Stimulated activated CD8-positive, alpha-beta memory T cell treated with anti-CD3 and anti-CD28 coated beads, Interleukin-15, amount 100 ng/mL, for 4 hours (primary cell): ENCODE measurements at regions not wholly inside any gene's neighbourhood (a gene's known extent, or its start where the extent isn't known, plus 50 kb on each side); places are given as distances from the start of the nearest gene placed in this dataset.

ENCODE experiments used
- DNase-seq, 2 donors: peaks; one replicate each; pipeline ENCODE4 v3.0.0-alpha.2; 2020; ENCODE audit warnings: low read depth in 2 of 2

DNA sequence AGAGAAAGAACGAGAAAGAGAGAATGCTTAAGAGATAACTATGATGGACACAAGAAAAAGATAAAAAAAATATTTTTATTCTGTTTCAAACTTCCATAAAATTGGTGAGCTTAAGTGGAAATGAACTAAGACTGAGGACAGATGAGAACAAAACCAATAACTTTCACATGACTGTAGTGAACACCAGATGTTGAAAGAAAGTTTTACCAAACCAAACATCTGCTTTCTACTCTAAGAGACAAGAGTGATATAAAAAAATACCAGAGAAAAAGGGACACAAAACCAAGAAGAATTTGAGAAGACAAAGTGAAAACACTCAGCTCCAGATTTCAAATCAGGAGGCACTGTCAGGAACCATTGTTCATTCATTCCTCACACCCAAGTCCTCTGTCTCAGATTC, 147.9 kb downstream of the IMPG2 start:
- no peak for DNase-seq

DNA sequence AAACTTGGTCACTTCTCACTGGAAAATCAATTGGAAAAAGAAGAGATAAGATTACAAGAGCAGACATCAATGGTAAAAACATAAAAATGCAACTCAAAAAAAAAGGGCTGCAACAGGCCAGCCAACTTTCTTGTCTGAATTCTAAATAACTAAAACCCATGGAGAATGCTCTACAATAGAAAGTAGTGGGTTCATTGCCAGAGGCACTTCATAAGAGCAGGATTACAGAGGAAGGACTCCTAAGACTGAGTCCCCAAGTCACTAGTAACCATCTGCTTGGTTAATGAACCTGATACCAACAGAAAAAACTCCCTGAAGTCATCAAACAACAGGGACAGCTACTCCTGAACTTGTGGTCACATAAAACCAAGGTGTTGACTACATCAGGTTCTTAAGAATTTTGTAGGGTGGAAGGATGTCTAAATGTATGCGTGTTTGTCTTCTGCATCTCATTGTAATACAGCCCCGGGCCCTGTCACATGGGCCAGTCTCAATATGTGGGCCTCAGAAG, 148.6 kb downstream of the IMPG2 start:
- no peak for DNase-seq

DNA sequence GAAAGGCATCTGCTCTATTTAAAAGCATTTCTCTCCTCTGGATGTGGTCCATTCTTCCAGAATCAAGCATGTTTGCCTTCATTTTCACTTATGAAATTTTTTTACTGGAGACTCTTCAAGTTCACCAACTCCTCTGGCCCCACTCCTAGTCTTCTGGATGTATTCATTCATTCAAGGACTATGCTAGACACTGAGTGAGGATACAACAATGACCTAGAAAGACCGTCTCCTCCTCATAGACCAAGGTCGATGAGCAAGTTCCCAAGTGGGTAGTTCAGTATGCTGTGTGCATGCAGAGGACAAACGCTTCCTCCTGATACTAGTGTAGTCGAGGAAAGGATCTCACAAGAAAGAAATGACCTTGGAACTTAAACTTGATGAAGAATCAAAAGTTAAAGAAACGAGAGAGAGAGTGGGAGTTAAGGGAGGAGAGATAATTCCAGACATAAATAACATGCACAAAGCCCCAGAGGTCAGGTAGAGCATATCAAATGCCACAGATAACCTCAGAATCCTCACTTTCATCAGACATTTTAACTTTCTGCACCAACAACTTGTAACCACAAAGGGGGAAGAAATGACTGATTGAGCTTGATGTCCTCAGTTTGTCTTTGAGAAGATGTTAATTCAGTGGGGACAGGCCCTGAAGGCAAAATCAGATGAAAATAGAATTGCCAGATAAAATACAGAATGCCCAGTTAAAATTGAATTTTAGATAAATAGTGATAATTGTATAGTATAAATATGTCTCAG, 149.4 kb downstream of the IMPG2 start:
- DNase-seq, result no peak

DNA sequence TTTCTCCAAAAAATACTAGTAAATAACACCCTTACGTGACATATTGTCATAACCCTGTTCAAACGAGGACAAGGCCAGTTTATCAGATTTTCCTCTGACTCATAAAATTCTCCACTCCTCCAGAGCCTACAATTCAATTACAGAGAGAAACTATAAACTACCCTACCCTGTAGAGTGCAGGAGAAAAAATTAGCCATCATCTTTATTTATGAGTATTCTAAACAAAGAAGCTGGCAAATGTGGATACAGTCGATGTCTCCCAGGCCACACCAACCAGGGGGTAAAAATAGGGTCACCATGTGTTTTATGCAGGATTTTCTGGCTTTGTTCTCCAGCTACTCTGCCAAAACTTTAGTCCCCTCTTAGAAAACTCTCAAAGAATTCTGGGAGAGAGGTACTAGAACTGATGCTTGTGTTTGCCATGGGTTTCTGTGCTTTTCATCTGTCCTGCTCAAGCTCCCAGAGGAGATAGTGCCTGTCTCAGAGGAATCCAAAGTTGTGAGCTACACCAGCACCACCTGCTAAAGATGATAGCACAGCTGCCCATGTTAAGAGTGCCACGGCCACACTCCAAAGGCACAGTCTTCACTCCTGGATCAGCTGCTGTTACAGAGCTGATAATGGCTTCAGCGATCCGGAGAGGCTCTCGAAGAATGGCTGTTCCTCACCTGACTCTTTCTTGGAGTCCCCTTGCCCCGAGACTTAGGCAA, 150.2 kb downstream of the IMPG2 start:
- DNase-seq, result no peak

DNA sequence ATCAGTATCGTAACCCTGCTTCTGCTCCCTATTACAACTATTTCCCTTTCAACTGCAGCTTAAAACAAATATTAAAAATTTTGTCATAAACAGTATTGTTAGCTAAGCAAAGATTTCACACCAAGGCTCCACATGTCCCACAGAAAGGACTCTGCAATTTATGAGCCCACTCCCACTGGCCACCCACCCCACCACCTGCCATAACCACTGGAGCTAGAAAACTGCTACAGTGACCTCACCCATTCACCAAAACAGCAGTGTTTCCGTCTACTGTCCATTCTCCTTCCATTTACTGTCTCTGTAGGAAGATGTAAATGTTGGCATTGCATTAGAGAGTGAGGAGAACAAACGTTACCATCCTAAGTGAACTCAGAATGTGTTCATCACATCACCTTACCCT, 150.9 kb downstream of the IMPG2 start:
- DNase-seq, result no peak

DNA sequence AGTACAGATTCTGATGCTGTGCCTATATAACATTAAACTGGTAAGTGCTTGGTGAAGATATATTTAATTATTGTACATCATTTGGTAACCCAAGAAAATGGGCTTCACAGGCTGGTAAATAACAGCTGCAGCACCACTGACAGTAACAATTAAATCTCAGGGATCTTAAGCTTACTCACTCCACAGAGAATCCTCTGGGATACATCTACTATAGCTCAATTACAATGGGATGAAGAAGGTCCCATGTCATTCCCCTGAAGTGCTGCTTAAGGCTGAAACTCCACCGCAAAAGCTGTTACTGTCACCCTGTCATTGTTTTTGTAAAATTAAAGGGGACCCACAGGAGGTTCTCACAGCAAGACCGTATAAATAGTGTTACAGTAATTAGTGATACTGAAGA, 153.0 kb downstream of the IMPG2 start:
- no peak for DNase-seq

DNA sequence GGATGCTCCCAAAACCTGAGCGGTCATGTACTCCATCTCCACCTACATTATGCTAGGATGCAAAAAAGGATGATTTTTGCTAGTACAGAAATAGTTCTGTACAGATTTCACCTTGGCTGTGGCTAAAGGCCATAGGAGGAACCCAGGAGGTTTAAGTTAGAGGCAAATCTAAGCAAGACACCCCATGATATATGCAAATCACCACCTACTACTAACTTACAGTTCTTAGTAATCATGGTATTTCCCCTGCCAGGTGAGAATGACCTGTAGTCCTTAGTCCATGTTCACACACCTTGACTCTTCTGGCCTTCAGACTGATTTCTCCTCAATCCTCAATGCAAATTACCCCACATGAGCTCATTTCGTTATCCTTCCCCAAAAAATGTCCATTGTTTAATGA, 154.2 kb downstream of the IMPG2 start:
- DNase-seq, result no peak

DNA sequence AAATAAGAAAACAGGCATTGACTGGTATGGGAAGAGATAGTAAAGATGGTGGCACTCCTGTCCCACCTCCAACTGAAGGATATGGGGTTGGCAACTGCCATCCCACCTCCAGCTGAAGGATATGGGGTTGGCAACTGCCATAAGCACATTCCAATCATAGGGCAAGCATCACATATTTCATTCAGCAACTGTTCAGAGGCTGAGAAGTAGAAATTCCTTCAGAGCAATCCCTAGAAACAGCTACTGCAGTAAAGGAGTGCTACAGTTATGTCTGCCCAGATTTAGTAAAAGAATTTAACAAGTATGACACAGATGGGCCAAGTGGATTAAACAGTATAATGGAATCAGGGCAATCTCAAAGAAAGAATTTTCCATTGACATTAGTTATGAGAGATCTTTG, 156.8 kb downstream of the IMPG2 start:
- DNase-seq, result no peak

DNA sequence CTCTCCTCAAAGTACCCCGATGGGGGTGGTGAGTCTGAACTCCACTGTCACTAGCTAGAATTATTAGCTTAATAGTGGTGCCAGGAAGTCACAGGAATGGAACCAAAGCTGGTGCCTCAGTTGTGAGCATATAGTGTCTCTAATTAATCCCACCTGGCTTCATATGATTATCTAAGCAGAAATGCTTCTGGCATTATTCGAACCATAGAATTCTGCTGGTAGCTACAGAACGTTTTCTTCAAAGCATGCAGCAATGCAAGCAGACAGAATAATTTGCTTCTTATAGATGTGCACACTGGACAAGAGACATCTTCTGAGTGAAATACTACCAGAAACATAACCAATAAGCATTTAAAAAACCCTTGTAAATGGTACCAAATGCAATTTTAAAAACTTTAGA, 160.9 kb downstream of the IMPG2 start:
- no peak for DNase-seq

DNA sequence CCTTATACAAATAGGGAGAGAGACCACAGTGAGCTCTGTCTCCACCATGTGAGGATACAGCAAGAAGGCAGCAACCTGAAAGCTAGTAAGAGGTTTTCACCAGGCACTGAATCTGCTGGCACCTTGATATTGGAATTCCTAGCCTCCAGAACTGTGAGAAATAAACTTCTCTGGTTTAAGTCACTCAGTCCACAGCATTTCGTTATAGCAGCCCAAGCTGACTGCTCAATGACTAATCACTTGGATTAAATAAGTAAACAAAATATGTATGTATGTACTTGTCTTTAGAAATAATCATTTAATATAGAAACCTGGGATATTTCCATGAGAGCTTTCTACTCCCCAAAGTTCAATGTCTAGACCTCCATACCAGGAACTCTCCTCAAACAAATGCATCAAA, 162.0 kb downstream of the IMPG2 start:
- no peak for DNase-seq

DNA sequence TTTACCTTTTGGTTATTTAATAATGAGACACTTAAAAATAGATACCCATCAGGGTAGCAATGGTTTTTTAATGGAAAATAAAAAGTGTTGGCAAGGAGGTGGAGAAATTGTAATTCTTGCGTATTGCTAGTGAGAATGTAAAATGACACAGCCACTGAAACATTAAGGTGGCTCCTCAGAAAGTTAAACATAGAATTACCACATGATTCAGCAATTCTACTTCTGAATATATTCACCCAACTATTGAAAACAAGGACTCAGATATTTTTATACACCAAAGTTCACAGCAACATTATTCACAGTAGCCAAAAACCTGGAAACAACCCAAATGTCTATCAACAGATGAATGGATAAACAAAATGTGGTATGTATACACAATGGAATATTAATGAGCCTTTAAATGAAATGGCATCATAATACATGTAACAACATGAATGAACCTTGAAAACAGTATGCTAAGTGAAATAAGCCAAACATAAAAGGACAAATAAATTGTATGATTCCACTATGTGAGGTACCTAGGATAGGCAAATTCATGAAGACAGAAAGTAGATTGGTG, 163.5 kb downstream of the IMPG2 start:
- DNase-seq, result no peak

DNA sequence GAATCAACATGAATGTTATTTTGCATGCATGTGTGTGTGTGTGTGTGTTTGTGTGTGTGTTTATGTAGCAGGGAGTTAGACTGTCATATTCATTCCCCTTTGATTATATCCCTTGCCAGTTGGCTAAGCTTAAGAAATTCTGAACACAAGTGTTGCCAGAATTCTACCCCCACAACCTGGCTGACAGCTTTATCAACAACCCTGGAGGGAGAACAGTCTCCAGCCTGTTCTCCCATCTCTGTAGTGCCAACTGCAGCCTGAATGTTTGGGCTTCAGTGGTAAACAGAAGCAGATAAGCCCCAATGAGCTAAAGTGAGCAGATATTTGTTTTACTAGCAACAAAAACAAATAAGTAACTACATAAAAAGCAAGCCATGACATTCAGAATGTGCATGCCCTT, 162.6 kb upstream of the ABI3BP start:
- no peak for DNase-seq

DNA sequence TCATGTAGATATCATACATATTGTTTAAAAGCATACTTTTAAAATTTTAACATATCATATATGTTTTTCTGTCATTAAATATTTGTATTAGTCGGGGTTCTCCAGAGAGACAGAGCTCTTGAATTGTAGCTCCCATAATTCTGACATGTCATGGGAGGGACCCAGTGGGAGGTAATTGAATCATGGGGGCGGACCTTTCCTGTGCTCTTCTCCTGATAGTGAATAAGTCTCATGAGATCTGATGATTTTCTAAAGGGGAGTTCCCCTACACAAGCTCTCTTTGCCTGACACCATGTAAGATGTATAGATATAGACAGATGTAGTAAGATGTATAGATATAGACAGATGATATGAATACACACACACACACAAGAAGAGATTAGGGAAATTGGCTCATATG, 161.2 kb upstream of the ABI3BP start:
- DNase-seq, result no peak

DNA sequence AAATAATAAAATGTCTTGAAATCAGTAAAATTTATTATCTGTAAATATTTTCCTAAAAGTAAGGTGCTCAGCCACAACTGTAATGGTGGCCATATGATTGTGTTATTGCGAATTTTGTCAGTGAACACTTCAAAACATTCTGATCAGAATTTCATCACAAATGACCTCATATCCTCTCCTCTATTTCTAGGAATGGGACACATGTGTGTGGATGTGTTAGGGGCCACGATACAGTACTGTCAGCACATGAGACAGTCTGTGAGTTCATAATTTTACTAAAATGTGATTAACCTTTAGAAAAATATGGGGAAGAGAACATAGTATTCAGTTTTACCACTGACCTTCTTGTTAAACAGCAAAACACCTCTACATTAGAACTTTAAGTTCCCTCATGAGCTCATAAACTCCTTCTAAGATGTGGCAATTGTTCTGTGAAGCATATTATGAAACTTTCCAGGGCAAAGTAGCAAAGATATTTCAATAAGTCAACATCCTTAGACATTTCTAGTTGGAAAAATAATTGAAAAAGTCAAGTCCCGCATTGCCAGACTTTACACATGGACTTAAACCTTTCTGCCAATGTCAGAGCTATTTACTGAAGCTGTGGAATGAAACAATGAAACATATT, 158.2 kb upstream of the ABI3BP start:
- no peak for DNase-seq

DNA sequence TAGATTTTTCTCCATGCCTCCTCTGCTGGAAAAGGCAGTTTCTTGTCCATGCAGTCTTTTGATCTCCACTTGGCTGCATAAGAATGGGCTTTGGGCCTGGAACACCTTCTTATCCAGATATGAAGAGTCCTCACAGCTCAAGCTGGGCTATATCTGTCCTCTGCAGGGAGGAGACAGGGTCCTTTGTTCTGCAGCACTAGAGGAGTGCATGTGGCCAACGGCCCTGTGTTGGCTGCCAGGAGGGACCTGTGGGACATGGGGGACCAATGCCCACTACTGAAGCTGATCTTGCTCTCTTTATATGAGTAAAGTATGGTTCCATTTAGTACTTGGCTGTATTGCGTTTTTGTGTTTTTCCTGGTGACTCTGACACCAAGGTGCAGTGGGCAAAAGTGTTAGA, 157.3 kb upstream of the ABI3BP start:
- DNase-seq, result no peak

DNA sequence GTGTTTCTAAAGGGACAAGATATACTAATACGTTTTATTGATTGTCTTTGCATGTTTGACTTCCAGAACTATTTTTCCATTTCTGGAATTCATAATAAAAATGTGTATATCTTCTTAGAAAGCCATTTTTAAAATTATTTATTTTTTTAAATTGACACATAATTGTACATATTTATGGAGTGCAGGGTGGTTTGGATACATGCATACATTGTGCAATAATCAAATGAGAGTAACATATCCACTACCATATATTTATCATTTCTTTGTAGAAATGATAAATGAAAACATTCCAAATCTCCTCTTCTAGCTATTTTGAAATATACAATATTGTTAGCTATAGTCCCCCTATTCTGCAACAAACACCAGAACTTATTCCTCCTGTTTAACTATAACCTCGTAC, 156.5 kb upstream of the ABI3BP start:
- no peak for DNase-seq

DNA sequence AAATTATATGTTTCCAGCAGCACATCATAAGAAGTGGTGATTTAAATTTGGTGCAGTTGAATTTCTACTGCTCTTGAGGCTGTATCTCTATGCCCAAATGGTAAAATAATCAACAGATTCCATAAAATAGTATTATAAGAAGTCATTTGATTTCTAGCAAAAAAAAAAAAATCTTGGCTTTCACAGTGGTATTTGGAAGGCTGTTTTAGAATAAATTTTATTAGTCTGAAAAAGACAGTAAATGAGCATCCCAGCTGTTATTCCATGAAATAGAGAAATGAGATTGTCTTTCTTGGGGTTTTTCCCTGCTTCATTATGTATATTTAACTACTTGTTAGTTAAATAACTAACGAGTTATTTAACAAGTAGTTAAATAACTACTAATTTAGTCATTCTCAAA, 156.0 kb upstream of the ABI3BP start:
- DNase-seq, result no peak

DNA sequence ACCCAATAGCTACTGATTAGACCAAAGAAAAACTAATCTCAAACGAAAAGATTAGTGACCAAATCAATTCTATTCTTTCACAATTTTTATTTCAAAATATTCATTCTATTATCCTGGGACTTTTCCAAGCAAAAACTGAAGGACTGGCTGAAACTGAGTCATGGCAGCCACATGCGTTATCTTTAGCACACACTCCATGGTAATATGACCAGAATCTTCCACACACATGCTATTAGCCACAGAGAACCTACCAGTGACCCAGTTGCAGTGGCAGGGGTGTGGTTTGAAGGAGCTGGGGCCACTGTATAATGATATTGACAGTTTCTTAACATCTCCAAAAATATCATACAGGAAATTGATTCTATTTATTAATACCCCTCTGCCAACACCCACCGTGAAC, 154.8 kb upstream of the ABI3BP start:
- no peak for DNase-seq

DNA sequence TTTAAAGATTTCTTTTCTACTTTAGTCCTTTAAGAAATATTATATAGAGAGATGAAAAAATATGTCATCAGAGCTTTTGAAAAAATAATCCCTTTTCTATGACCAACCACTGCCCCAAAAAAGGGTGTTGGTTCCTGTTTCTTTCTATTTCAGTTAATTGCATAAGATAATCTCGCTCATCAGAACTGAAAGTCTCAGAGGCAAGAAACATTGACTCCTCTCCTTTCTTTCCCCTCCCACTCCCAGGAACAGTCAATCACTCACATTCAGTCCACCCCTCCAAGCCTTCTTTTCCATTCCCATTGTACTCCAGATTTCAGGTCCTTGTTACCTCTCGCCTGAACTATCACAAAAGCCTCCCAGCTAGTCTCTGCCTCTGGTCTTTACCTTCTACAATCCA, 153.7 kb upstream of the ABI3BP start:
- DNase-seq, result no peak

DNA sequence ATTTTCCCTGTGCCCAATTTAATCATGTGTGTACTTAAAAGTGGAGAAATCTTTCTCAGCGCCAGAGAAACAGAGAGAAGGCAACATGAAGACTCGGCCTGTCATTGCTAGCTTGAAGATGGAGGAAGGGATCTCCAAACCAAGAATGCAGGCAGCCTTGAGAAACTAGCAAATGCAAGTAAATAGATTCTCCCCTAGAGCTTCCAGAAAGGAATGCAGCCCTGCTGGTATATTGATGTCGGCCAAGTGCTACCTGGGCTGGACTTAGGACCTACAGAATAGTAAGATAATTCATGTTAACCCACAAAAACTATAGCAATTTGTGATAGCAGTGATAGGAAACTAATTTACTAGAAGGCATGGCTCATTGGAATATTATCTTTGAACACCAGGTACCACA, 150.9 kb upstream of the ABI3BP start:
- DNase-seq, result no peak

DNA sequence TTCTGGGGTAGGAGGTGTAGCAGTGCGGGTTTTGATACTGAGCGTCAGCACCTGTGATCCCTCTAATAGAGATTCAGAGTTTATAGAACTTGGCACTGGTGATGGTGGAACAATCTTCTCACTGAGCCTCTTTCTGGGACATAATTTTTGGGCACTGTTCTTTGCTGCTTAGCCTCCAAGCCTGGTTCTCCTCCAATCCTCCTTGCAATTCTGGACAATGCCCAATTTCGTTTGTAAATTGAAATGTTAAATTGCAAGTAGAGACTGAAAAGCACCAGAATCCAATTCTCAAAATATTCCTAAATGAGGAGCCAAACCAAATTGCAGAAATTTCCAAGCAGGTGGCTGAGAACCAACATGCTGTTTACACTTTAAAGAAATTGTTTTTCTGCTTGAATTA, 149.8 kb upstream of the ABI3BP start:
- no peak for DNase-seq

DNA sequence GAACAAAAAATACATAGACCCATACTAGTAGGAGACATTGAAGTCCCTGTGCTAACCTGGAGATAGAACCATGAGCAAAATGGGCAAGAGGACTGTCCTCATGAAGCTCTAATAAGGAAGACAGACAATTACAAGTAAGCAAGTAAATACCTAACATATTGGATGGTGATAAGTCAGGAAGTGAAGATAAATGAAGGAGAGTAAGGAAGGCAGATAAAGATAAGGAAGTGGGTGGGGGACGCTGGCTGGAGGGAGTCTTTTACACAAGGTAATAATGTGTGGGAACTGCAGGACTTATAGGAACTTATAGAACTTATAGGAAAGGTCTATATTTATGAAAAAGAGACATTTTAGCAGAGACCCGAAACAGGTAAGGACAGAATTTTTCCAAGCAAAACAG, 148.9 kb upstream of the ABI3BP start:
- DNase-seq, result no peak

DNA sequence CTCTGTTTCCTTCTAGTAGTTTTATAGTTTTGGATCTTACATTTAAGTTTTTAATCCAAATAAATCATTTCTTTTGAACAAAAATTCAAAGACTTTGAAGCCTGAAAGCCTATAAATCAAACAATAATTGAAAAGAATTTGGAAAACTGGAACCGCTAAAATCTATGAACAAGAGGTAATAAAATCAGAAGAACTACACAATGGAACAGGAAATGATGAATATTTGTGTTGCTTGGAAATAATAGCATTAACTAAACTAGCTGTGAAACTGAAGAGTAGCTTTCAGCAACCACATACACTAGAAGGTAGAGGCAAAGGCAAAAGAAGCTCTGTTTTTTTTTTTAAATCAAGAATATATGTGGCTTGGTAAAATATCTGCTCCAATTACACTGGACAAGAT, 147.9 kb upstream of the ABI3BP start:
- no peak for DNase-seq
